ENCODE measurements at regions not wholly inside any gene's neighbourhood (a gene's known extent, or its start where the extent isn't known, plus 50 kb on each side); places are given as distances from the start of the nearest gene placed in this dataset.
"Not testable (repeated sequence)": the region's sequence is repeated elsewhere in the genome, so short reads cannot be mapped to it uniquely, and the experiment has no call there.

- no peak for DNase-seq (ENCODE audit: low read depth)
These were observed 439.4 kb upstream of the PFKP start for GRCh38 chr10:2627969-2628368.

- no peak for DNase-seq (ENCODE audit: low read depth)
These were observed 442.3 kb upstream of the PFKP start for GRCh38 chr10:2625094-2625493.

GRCh38 chr10:2623675-2624274 lies 443.6 kb upstream of the PFKP start:
- DNase-seq (ENCODE audit: low read depth), result no peak

- DNase-seq (ENCODE audit: low read depth), result no peak
These were observed 446.4 kb upstream of the PFKP start for GRCh38 chr10:2620827-2621521.

- DNase-seq (ENCODE audit: low read depth), result no peak
These were observed 447.4 kb upstream of the PFKP start for GRCh38 chr10:2619916-2620315.

- no peak for DNase-seq (ENCODE audit: low read depth)
These were observed 447.9 kb upstream of the PFKP start for GRCh38 chr10:2619472-2619871.

- no peak for DNase-seq (ENCODE audit: low read depth)
These were observed 448.7 kb upstream of the PFKP start for GRCh38 chr10:2618690-2619089.

GRCh38 chr10:2616215-2616614 lies 451.1 kb upstream of the PFKP start:
- no peak for DNase-seq (ENCODE audit: low read depth)

GRCh38 chr10:2611603-2612002 lies 455.7 kb upstream of the PFKP start:
- DNase-seq (ENCODE audit: low read depth), result no peak

GRCh38 chr10:2610946-2611345 lies 456.4 kb upstream of the PFKP start:
- no peak for DNase-seq (ENCODE audit: low read depth)

GRCh38 chr10:2604891-2605290 lies 462.5 kb upstream of the PFKP start:
- no peak for DNase-seq (ENCODE audit: low read depth)

- DNase-seq (ENCODE audit: low read depth), result no peak
These were observed 467.8 kb upstream of the PFKP start for GRCh38 chr10:2599571-2599970.

GRCh38 chr10:2592360-2593160 lies 474.8 kb upstream of the PFKP start:
- DNase-seq (ENCODE audit: low read depth), result no peak

GRCh38 chr10:2589196-2589595 lies 478.2 kb upstream of the PFKP start:
- DNase-seq (ENCODE audit: low read depth), result no peak

- DNase-seq (ENCODE audit: low read depth), result no peak
These were observed 483.0 kb upstream of the PFKP start for GRCh38 chr10:2584385-2584784.

- no peak for DNase-seq (ENCODE audit: low read depth)
These were observed 490.5 kb upstream of the PFKP start for GRCh38 chr10:2576892-2577291.

GRCh38 chr10:2575460-2575859 lies 491.9 kb upstream of the PFKP start:
- DNase-seq (ENCODE audit: low read depth), result no peak

- no peak for DNase-seq (ENCODE audit: low read depth)
These were observed 494.7 kb upstream of the PFKP start for GRCh38 chr10:2572611-2573010.

GRCh38 chr10:2556883-2557282 lies 510.5 kb upstream of the PFKP start:
- no peak for DNase-seq (ENCODE audit: low read depth)

GRCh38 chr10:2548071-2548470 lies 519.3 kb upstream of the PFKP start:
- no peak for DNase-seq (ENCODE audit: low read depth)

- DNase-seq (ENCODE audit: low read depth), result no peak
These were observed 519.7 kb upstream of the PFKP start for GRCh38 chr10:2547606-2548005.

GRCh38 chr10:2546894-2547293 lies 520.5 kb upstream of the PFKP start:
- not testable (repeated sequence) for DNase-seq (ENCODE audit: low read depth)

GRCh38 chr10:2543974-2544373 lies 523.4 kb upstream of the PFKP start:
- no peak for DNase-seq (ENCODE audit: low read depth)

All from stimulated activated CD8-positive, alpha-beta memory T cell treated with anti-CD3 and anti-CD28 coated beads, Interleukin-15, amount 100 ng/mL, for 24 hours (primary cell).